ENCODE measurements at regions not wholly inside any gene's neighbourhood (a gene's known extent, or its start where the extent isn't known, plus 50 kb on each side); places are given as distances from the start of the nearest gene placed in this dataset.

GRCh38 chr5:157923765-157924164 is 64.8 kb upstream of the CLINT1 start:
- DNase-seq, result no peak

GRCh38 chr5:157922026-157922425 is 63.1 kb upstream of the CLINT1 start:
- no peak for DNase-seq

GRCh38 chr5:157920828-157921170 is 61.9 kb upstream of the CLINT1 start:
- no peak for DNase-seq

- DNase-seq, result peak; percentile 21
Measured at GRCh38 chr5:157918811-157919742, 60.1 kb upstream of the CLINT1 start.

GRCh38 chr5:157917899-157918809 is 59.2 kb upstream of the CLINT1 start:
- DNase-seq, result peak; percentile 81

GRCh38 chr5:157917491-157917890 is 58.5 kb upstream of the CLINT1 start:
- no peak for DNase-seq

- no peak for DNase-seq
Measured at GRCh38 chr5:157915638-157916037, 56.7 kb upstream of the CLINT1 start.

GRCh38 chr5:157914151-157914788 is 55.3 kb upstream of the CLINT1 start:
- no peak for DNase-seq

GRCh38 chr5:157913575-157913974 is 54.6 kb upstream of the CLINT1 start:
- no peak for DNase-seq

- DNase-seq, result no peak
Measured at GRCh38 chr5:157912621-157913325, 53.8 kb upstream of the CLINT1 start.

- no peak for DNase-seq
Measured at GRCh38 chr5:157911568-157911967, 52.6 kb upstream of the CLINT1 start.

Measured in activated CD4-positive, alpha-beta T cell treated with anti-CD3 and anti-CD28 coated beads, Interleukin-2, Interleukin-6, amounts not matched to agents 100 ng/mL and 50 ng/mL, durations not matched to agents 16 hours and 8 hours (primary cell).